ENCODE measurements at regions not wholly inside any gene's neighbourhood (a gene's known extent, or its start where the extent isn't known, plus 50 kb on each side); places are given as distances from the start of the nearest gene placed in this dataset.

DNA sequence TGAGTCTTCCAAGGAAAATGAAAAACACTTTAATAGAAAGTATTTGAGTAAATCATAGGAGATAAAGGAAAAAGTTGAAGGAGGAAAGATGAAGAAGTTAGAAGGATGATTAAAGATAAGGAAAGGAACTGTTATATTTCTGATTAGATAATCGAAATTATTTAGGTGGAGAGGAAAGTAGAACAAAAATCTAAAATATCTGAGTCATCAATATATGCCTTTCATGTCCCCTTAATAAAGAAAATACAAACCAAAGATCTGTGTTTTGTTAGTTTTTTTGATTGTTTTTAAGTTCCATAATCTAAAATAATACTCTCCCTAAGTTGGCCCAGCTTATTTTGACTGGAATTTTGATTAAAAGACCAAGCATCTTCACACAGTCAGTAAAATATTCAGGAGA, 412.9 kb upstream of the DDX18 start:
- DNase-seq, result no peak

- no peak for DNase-seq
Observed at GRCh38 chr2:117406443-117406842, 408.0 kb upstream of the DDX18 start.

DNA sequence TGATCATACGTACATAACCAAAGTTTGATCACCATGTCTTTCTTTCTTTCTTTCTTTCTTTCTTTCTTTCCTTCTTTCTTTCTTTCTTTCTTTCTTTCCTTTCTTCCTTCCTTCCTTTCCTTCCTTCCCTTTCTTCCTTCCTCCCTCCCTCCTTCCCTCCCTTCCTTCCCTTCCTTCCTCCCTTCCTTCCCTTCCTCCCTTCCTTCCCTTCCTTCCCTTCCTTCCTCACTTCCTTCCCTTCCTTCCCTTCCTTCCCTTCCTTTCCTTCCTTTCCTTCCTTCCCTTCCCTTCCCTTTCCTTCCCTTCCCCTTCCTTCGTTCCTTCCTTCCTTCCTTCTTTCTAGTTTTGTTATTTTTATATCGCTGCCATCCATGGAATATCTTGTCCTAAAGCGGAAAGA, 406.7 kb upstream of the DDX18 start:
- DNase-seq, result no peak

DNA sequence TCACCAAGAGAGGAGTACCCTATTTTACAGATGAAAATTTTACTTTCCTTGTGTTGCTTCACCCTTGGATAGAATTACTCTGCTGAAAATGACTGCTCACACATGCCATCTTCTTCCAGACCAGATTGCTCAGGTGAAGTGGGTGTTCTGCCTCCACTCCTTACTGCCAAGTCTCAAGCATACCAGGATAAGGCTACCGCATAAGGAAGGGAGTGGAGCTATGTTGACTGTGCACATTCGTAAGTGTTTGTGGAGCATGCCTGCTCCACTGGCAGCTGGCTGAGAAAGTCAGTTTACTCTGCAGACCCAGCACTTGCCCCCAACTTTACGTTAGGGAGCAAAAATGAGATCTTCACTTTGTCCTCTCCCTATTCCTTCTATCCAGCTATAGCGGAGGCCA, 405.0 kb upstream of the DDX18 start:
- no peak for DNase-seq

DNA sequence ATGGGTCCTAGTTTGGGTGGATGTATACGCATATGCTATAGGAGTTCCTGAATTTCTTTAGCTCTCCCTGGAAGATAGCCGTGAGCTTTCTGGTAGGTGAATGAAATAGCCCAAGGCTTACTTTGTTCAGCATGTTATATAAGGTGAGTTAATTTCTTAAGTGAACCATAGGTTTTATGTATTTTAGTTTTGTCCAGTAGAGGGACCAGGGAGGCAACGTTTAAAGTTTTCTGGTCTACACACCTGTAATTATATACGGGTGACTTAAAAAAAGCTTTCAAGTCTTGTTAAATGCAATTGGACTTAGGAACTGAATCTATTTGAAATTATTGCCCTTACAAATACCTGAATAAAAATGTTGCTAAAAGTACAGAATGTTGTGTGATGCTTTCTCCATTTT, 402.5 kb upstream of the DDX18 start:
- DNase-seq, result no peak

GRCh38 chr2:117432746-117433145, 381.7 kb upstream of the DDX18 start:
- no peak for DNase-seq

DNA sequence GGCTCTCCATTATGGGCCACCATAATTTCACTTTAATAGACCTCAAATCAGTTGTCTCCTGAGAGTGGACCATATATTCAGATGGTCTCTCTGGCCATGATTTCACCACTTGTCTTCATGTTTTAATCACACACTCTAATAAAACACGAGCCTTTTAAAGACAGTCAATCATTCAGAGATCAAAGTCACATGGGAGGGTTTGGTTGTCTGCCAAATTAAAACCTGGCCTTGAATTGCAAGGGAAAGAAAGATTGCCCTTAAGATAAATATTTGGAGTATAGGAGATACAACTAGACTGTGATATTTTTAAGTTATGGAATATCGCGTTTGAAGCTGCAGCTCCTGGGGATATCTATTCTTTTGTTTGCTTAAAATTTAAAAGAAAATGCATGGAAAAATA, 377.8 kb upstream of the DDX18 start:
- DNase-seq, result no peak

DNA sequence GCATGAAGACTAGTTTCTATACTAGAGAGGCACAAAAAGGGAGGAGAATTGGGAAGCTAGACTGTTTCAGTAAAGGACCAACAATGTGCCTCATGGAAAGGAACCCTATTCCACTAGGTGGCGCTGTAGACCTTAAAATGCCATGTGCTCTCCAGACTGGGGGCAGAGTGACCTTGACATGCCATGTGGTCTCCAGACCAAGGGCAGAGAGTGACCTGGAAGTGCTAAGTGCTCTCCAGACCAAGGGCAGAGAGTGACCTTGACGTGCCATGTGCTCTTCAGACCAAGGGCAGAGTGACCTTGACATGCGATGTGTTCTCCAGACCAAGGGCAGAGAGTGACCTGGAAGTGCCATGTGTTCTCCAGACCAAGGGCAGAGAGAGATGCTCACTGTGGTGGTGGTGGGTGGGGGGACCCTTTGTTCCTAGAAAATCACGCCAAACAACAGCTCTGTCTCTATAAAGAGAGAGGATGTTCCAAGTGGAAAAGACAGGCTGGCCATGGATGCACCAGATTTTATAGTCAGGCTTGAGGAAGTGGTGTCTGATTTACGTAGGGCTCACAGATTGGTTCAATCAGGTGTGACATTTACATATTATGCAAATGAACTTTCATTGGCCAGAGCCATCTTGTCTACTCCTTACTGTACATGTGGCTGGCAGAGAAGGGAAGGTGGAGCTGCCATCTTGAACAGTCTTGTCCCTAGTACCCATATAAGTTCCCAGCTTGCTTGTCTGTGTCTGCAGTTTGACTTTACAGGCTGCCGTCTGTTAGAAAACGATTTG, 344.0 kb upstream of the DDX18 start:
- DNase-seq, result no peak

DNA sequence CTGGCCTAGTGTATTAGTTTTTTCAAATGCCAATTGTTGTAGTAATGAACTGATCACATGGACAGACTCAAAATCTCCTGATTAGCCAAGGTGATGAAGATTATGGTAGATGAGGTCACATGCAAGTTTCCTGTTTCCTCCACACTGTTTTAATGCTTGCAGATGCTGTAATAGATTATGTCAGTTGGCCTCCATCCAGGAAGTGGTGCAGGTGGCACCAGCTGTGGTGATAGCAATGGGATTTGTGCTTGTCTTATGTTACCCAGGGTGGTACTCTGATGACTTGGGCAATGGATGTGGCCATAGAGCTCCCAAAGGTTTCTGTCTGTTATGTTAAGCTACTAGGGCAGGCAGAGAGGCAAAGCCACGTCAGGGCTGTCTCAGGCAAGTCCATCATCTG, 332.9 kb upstream of the DDX18 start:
- no peak for DNase-seq

- no peak for DNase-seq
Observed at GRCh38 chr2:117485588-117485987, 328.9 kb upstream of the DDX18 start.

DNA sequence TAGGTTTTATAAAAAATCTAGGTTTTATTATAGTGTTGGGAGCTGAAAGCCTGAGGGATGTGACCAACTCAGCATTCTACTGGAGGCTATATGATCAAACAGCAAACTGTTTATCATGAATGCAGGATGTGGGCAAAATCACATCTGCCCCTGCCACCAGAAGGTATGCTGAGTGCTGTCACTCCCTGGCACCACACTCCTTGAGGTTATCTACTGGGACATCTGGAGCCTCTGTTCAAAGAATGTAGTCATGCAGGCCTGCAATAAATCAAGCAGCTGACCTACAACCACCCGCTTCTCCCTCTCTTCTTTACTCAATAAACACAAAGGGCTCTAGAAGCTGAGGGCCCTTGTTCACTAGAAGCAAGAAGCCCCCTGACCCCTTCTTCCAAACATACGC, 328.4 kb upstream of the DDX18 start:
- DNase-seq, result no peak

DNA sequence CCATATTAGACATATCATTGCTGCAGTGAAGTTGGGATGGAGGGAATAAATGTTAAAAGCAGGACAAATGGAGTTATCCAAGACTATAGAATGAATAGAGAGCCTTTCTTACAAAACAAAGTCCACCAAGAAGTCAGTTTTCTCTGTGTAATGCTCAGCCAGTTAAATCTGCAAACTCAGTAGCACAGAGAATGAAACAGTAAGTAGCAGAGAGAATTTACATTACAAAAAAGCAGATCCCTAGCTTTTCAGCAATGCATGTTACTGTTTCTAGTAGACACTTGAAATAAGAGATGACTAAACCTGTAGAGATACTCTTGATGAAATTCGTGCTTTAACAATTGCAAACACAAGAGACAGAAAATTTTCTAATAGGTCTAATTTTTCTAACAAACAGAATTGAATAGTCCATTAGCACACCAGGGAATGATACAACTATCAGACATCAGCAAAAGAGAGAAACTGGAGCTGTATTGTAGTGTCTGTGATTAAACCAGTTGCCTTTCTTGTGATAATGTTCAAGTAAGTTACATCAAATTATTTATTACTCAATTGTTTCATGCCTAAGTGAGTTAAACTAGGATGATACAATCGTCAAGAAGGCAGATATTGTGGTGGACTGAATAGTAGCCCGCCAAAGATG, 322.2 kb upstream of the DDX18 start:
- no peak for DNase-seq

- DNase-seq, result no peak
Observed at GRCh38 chr2:117500721-117501120, 313.8 kb upstream of the DDX18 start.

DNA sequence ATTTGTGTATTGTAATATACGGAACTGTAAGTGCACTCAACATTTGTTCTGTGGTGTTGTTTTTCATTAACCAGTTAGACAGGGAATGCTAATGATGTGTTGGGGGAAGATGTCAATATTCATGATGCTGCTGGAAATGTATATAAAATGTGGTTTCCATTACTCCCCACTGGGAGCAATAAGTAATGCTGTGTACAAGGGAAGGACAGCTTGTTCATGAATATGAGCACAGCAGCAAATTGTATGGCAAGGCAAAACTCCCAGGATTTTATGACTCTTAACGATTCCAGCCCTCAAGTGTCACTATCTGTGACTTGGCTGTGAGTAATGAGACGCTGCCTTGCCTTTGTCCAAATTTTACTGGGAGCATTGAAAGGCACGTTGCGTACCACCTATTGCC, 312.4 kb upstream of the DDX18 start:
- no peak for DNase-seq

DNA sequence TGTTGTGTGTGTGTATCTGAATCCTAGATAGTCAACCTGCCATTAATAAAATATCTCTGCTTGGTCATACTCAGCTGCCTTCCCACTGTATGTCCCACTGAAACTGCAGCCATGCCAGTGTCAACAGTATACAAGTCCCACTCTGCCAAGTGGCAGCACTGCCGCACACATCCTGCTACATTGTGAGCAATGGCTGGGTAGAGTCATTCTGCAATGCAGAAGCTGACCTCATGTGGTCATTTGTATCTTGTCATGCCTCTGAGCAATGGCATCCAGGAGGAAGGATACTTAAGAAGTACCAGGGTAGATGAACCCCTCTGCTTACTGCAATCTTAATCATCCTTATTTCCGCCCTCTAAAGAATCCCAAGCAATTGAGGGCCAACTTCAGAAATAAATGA, 302.2 kb upstream of the DDX18 start:
- no peak for DNase-seq

GRCh38 chr2:117514371-117514770, 300.1 kb upstream of the DDX18 start:
- DNase-seq, result no peak

- DNase-seq, result no peak
Observed at GRCh38 chr2:117519238-117519637, 295.3 kb upstream of the DDX18 start.

DNA sequence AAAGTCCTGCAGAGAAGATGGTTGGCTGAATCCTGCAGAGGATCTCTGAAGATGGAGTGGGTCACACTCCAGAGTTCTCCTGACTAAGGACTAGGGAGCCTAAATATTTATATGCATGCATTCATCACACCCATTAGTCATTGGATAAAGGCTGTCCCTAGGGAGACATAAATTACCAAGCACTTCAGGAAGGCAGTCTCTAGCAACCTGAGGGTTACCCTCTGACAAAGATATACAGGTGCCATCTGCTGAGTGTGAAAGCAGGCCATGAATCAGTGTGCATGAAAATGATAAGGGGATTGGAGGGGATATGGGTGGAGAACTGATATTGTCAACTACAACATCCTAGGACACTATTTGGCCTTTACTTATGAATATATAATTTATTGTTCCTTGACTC, 294.8 kb upstream of the DDX18 start:
- peak; percentile 32 for DNase-seq

GRCh38 chr2:117523267-117523666, 291.2 kb upstream of the DDX18 start:
- no peak for DNase-seq

DNA sequence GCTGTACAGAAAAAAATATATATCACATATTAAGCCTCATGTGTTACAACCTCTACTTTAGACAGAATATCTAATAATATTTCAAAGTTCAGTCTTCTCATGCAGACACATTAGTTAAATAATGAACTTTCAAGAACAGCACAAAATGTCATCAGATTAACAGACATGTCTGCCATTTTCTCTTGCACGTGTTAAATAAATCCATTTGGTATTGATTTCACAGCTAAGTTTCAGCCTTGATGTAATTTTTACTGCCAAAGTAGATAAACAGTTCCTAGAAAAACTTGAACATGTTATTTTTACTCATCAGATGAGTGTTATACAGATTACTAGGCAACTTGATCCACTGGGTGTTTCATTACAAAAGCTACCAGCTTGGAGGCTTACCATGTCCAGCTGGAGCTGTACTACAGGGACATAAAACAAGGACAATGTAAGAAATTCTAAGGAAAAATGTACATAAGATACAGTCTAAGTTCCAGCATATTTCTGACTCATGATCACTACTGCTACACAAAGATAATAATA, 290.7 kb upstream of the DDX18 start:
- no peak for DNase-seq

DNA sequence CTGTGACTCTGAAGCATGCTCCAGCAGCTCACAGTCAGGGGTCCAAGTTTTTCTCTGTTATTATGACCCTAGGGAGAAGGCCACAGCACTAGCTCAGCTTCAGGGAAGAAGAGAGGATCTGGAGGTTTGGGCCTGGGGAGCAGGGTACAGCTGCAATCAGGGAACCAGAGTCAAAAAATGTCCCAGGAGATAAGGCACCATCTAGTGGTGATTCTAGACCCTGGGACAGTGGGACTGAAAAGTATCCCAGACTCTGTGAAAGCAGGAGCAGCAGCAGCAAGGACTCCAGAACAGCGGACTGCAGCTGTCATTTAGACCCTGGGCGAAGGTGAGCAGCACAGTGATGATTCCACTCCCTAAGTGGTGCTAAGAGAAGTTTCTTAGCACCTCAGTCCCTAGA, 278.4 kb upstream of the DDX18 start:
- no peak for DNase-seq

DNA sequence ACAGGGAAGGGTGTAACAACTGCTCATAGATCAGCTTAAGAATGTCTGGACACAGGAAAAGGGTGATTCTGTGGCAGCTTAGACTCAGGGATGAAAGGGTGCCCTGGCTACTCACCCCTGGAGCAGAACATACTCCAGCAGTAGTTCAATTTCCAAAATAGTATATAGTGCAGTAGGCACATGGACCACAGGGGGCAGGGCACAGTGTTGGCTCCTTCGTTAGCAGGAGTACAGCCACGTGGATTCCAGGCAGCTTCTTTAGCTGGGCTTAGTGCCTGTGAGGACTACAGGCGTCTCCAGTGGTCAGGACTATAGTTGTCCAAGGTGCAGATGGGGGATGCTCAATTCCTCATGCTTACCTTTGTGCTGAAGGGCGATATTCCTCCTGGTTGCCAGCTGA, 277.5 kb upstream of the DDX18 start:
- no peak for DNase-seq

- DNase-seq, result no peak
Observed at GRCh38 chr2:117551858-117552257, 262.6 kb upstream of the DDX18 start.

DNA sequence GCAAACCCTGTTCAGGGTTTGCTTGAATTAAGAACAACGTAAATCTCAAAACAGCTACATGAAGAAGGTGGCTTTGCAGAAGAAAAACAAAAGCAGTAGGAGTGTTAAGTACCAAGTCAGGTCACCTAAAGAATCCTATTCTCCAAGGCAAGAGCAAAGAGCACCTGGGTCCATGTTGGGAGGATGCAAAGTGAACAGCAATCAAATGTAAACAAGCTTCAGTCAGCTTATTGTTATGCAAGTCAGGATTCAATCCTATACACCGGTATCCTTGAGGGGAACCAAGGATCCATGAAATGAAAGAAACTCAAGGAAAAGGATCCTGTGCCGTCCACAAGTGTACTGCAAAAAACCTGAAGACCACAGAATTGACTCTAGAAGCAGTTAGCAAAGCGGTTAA, 261.0 kb upstream of the DDX18 start:
- DNase-seq, result no peak

- DNase-seq, result no peak
Observed at GRCh38 chr2:117555965-117556364, 258.5 kb upstream of the DDX18 start.

Measured in NCI-H524 treated with DMSO at 0.1 percent for 48 hours (cell line).